ENCODE measurements at regions not wholly inside any gene's neighbourhood (a gene's known extent, or its start where the extent isn't known, plus 50 kb on each side); places are given as distances from the start of the nearest gene placed in this dataset.

DNA sequence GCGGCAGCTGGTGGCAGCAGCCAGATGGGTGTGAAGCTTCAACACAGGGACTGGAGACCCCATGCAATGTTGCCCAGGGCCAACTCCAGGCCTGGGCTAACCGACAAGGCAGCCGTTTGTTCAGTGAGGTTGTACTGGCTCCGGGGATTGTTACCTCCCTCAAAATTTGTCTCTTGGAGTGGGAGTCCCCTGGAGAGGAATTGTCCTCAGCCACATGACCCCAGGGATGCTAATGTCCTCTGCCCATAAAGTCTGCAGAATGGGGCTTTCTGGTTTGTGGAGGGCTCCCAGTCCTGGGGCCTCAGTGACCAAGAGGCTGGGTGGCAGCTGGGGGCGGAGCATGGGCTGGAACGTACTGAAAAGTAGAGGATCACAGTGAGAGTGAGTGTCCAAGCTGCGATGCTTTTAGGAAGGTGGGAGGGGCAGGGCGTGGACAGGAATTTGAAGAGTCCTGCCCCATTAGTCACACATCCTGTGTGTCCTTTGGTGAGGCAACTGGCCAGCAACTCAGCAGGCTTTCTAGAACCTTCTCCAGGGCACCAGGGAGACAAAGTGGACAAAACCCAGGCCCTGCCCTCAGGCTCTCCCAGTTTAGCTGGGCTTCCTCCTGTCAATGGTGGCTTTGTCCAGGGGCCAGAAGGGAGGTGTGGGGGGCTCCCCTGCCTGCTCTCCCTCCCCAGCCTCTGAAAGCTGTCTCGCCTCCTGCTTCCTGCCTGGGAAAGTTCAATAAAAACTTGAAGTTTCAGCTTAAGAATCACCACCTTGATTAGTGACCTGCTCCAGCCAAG is 114.0 kb downstream of the NSG2 start:
- TF ChIP-seq, protein P1, sequence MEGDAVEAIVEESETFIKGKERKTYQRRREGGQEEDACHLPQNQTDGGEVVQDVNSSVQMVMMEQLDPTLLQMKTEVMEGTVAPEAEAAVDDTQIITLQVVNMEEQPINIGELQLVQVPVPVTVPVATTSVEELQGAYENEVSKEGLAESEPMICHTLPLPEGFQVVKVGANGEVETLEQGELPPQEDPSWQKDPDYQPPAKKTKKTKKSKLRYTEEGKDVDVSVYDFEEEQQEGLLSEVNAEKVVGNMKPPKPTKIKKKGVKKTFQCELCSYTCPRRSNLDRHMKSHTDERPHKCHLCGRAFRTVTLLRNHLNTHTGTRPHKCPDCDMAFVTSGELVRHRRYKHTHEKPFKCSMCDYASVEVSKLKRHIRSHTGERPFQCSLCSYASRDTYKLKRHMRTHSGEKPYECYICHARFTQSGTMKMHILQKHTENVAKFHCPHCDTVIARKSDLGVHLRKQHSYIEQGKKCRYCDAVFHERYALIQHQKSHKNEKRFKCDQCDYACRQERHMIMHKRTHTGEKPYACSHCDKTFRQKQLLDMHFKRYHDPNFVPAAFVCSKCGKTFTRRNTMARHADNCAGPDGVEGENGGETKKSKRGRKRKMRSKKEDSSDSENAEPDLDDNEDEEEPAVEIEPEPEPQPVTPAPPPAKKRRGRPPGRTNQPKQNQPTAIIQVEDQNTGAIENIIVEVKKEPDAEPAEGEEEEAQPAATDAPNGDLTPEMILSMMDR (IDR thresholded peaks at IDR 0.05): no peak
- H3K4me3 ChIP-seq: no peak overlapping the region
- H3K9ac ChIP-seq (ENCODE audit: low read depth in 2 of 2, low read length in 2 of 2): no peak overlapping the region
- no peaks in the 10 kb centered on the region for H3K36me3 ChIP-seq
- no peak for DNase-seq
- H3K27me3 ChIP-seq: no peaks in the 10 kb centered on the region
- no peaks in the 10 kb centered on the region for H3K9me3 ChIP-seq
- no peaks in the 10 kb centered on the region for H3K4me1 ChIP-seq
- intact Hi-C loops (cut with DNase I): no loop called here
- no peak overlapping the region for H3K27ac ChIP-seq

DNA sequence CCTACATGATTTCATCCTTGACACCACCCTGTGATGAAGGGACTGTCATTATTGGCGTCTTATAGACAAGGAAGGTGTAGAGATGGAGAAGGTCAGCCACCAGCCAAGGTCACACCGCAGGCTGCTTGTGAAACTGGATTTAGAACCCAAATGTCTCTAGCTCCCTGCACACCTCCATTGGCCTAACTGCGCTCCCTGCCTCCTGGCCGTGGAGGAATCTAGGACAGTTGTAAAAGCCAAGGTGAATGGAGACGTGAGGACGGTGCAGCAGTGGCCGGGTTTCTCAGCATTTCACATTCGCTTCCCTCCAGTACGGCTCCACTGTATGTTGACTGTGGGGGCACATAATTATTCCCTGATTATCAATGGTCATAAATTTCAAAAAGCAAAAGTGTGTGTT is 119.9 kb downstream of the NSG2 start:
- Histone ChIP-seq H3K9me3 (no peaks in the 10 kb centered on the region), H3K27ac (no peak overlapping the region), H3K4me3 (no peak overlapping the region), H3K4me1 (no peaks in the 10 kb centered on the region), H3K27me3 (no peaks in the 10 kb centered on the region), H3K9ac (ENCODE audit: low read depth in 2 of 2, low read length in 2 of 2) (no peak overlapping the region), H3K36me3 (no peaks in the 10 kb centered on the region)
- no peak for DNase-seq
- intact Hi-C loops (cut with DNase I): no loop called here
- TF ChIP-seq, protein P1 (IDR thresholded peaks at IDR 0.05): no peak

DNA sequence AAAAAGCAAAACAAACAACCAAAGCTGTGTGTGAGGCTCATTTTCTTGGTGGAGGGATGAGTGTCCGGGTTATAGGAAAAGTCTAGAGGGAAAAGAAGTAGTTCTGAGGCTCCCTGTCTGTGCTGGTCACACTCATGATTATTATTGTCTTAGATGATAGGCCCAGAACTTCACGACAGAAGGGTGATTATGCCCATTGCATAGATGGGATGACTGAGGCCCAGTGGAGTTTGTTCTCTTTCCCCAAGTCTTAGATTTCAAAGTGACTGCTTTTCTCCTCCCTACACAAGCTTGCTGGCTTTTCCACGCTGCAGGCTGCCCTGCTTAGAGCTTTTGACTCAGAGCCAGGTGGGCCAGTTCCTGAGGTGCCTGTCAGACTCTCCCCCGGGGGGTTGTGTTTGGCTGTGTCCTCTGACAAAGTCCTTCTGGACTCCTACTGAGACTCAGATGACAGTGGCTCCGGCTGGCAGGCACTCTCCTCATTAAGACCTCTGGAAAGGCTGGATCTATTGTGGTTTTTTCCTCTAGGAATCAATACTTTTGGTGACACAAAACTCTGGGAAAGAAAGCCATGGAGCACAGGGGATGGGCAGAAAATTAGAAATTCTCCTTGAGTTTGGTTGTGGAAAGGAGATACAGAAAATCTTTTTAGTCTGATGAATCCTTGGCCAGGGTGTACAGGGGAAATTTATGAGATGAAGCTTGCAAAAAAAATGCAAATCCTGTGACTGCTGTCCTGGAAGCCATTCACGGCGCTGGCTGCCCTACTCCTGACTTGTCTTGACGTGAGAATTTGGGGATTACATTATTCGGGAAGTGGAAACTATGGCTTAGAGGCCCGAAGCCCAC is 120.9 kb downstream of the NSG2 start:
- Histone ChIP-seq H3K27me3 (no peaks in the 10 kb centered on the region), H3K36me3 (no peaks in the 10 kb centered on the region), H3K4me3 (no peak overlapping the region), H3K9me3 (no peaks in the 10 kb centered on the region), H3K9ac (ENCODE audit: low read depth in 2 of 2, low read length in 2 of 2) (no peak overlapping the region), H3K4me1 (no peaks in the 10 kb centered on the region), H3K27ac (no peak overlapping the region)
- no peak for DNase-seq
- intact Hi-C loops (cut with DNase I): no loop called here
- TF ChIP-seq, protein P1 (IDR thresholded peaks at IDR 0.05): no peak

DNA sequence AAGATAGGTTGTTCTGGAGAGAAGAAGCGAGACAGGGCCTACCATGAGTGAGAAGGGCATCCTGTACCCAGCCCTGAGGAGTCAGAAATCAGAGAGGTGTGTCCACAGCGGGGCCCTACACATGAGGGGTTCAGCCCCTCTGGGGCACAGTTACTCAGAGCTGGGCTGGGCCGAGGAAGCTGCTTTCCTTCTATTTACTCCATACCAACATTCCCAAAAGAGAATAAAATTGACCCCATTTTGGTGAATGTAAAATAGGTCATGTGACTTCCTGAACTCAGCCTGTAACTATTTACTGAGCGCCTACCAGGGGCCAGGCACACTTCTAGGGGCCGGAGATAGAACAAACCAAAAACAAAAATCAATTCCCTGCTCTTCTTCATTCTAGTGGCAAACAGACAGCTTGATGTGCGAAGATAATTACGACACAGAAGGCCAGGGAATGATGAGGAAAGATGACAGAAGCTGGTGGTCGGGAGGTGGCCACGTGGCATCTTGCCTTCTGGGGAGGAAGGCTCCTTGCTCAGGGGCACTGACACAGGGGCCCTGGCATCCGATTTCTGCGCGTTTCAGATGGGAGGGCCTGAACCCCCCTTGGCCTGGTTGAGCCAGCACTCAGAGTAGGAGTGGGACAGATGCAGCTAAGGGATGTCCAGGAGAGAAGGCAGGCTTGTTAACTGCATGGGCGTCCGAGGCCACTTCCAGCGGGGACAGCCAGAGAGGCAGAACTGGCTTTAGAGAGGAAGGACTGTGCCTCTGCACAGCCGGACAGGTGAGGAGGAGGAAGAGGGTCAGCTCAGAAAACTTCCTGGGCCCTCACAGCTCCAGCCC is 121.8 kb downstream of the NSG2 start:
- Histone ChIP-seq H3K9ac (ENCODE audit: low read depth in 2 of 2, low read length in 2 of 2) (no peak overlapping the region), H3K4me3 (no peak overlapping the region), H3K9me3 (no peaks in the 10 kb centered on the region), H3K36me3 (no peaks in the 10 kb centered on the region), H3K27me3 (no peaks in the 10 kb centered on the region), H3K27ac (no peak overlapping the region), H3K4me1 (no peaks in the 10 kb centered on the region)
- intact Hi-C loops (cut with DNase I): no loop called here
- TF ChIP-seq, protein P1 (IDR thresholded peaks at IDR 0.05): no peak
- DNase-seq: no peak

DNA sequence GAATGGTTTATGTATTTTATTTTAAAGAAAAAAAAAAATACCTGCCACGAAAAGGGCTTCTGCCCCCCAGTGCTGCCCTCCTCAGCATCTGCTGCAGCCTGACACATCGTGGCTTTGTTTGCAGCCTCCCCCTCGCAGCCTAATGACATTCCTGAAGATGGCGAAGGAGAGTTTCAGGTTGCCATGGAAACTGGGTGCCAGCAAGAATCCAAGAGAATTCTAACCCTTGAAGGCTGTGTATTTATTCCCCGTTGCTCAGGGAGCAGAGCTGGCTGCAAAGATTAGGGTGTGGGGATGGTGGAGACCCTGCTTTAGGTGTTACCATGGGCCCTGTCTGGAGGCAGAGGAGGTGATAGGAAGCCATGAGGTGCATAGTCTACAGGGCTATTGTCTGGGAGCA is 126.6 kb downstream of the NSG2 start:
- H3K4me1 ChIP-seq: no peaks in the 10 kb centered on the region
- H3K4me3 ChIP-seq: no peak overlapping the region
- no peak overlapping the region for H3K27ac ChIP-seq
- TF ChIP-seq, protein P1 (IDR thresholded peaks at IDR 0.05): no peak
- H3K9ac ChIP-seq (ENCODE audit: low read depth in 2 of 2, low read length in 2 of 2): no peak overlapping the region
- H3K27me3 ChIP-seq: no peaks in the 10 kb centered on the region
- H3K9me3 ChIP-seq: no peaks in the 10 kb centered on the region
- intact Hi-C loops (cut with DNase I): no loop called here
- H3K36me3 ChIP-seq: no peaks in the 10 kb centered on the region
- DNase-seq: no peak
